GM18951 (cell line): ENCODE measurements at regions not wholly inside any gene's neighbourhood (a gene's known extent, or its start where the extent isn't known, plus 50 kb on each side); places are given as distances from the start of the nearest gene placed in this dataset.

Experiments
- POLR2A ChIP-seq: IDR thresholded peaks from 4 replicates; pipeline ENCODE4 v1.6.1; 2011; ENCODE audit warnings: mild to moderate bottlenecking; ENCODE audit not compliant: insufficient read length, insufficient read depth; ENCODE audit errors: extremely low read depth
- in situ Hi-C: fragments of 300-500 bp; cut with MboI; formaldehyde crosslinking; loops from one replicate; pipeline ENCODE4 v1.12.0; 2022; ENCODE audit warnings: low sequenced_read_pairs, mixed read lengths, inconsistent platforms; ENCODE audit not compliant: unreplicated experiment

GRCh38 chr21:33121715-33122475 is 52.0 kb downstream of the OLIG1 start:
- no peak for TF ChIP-seq POLR2A
- in situ Hi-C loops, result no loop called here

GRCh38 chr21:33122507-33122906 is 52.6 kb downstream of the OLIG1 start:
- TF ChIP-seq POLR2A, result no peak
- in situ Hi-C loops, result no loop called here

GRCh38 chr21:33123374-33124123 is 53.6 kb downstream of the OLIG1 start:
- in situ Hi-C loops, result no loop called here
- TF ChIP-seq POLR2A, result no peak

GRCh38 chr21:33124889-33125288 is 54.9 kb downstream of the OLIG1 start:
- no peak for TF ChIP-seq POLR2A
- in situ Hi-C loops, result no loop called here

- in situ Hi-C loops, result no loop called here
- TF ChIP-seq POLR2A, result no peak
These were observed 55.9 kb downstream of the OLIG1 start for GRCh38 chr21:33125680-33126375.

- in situ Hi-C loops, result no loop called here
- no peak for TF ChIP-seq POLR2A
These were observed 56.6 kb downstream of the OLIG1 start for GRCh38 chr21:33126569-33126968.

GRCh38 chr21:33127154-33127867 is 57.4 kb downstream of the OLIG1 start:
- no peak for TF ChIP-seq POLR2A
- in situ Hi-C loops, result no loop called here

- in situ Hi-C loops, result no loop called here
- TF ChIP-seq POLR2A, result no peak
These were observed 57.9 kb downstream of the OLIG1 start for GRCh38 chr21:33127868-33128242.

- in situ Hi-C loops, result no loop called here
- no peak for TF ChIP-seq POLR2A
These were observed 58.6 kb downstream of the OLIG1 start for GRCh38 chr21:33128538-33128937.

- in situ Hi-C loops, result no loop called here
- TF ChIP-seq POLR2A, result no peak
These were observed 62.1 kb downstream of the OLIG1 start for GRCh38 chr21:33132054-33132453.

- no peak for TF ChIP-seq POLR2A
- in situ Hi-C loops, result no loop called here
These were observed 64.0 kb downstream of the OLIG1 start for GRCh38 chr21:33133892-33134291.

GRCh38 chr21:33135925-33136324 is 66.0 kb downstream of the OLIG1 start:
- in situ Hi-C loops, result no loop called here
- TF ChIP-seq POLR2A, result no peak
